GM12874 (cell line): ENCODE measurements at regions not wholly inside any gene's neighbourhood (a gene's known extent, or its start where the extent isn't known, plus 50 kb on each side); places are given as distances from the start of the nearest gene placed in this dataset.

Source experiments
- TF ChIP-seq, protein P1 (sequence below): IDR thresholded peaks from 2 replicates; pipeline ENCODE4 v1.5.1; 2011; ENCODE audit warnings: low read depth, mild to moderate bottlenecking, control low read depth, low read length, moderate library complexity; ENCODE audit not compliant: insufficient read depth

DNA sequence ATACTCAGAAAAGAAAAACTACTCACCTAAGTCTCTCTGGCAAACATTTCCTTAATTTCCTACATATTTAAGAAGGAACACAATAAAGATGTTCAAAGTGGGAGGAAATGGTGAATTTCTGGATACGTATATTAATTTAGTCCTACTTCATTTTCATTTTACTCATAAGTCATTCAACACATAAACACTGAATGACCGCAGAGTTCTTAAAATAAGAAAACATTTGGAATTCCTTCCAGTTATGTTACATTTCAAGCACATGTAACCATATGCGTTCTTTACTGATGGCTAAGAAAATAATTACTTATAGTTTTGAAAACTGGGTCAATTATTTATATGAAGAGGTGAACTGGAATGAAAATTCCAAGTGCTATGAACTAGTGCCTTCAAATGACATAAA lies 409.3 kb downstream of the BCAT1 start:
- TF ChIP-seq, protein P1, sequence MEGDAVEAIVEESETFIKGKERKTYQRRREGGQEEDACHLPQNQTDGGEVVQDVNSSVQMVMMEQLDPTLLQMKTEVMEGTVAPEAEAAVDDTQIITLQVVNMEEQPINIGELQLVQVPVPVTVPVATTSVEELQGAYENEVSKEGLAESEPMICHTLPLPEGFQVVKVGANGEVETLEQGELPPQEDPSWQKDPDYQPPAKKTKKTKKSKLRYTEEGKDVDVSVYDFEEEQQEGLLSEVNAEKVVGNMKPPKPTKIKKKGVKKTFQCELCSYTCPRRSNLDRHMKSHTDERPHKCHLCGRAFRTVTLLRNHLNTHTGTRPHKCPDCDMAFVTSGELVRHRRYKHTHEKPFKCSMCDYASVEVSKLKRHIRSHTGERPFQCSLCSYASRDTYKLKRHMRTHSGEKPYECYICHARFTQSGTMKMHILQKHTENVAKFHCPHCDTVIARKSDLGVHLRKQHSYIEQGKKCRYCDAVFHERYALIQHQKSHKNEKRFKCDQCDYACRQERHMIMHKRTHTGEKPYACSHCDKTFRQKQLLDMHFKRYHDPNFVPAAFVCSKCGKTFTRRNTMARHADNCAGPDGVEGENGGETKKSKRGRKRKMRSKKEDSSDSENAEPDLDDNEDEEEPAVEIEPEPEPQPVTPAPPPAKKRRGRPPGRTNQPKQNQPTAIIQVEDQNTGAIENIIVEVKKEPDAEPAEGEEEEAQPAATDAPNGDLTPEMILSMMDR = no peak

DNA sequence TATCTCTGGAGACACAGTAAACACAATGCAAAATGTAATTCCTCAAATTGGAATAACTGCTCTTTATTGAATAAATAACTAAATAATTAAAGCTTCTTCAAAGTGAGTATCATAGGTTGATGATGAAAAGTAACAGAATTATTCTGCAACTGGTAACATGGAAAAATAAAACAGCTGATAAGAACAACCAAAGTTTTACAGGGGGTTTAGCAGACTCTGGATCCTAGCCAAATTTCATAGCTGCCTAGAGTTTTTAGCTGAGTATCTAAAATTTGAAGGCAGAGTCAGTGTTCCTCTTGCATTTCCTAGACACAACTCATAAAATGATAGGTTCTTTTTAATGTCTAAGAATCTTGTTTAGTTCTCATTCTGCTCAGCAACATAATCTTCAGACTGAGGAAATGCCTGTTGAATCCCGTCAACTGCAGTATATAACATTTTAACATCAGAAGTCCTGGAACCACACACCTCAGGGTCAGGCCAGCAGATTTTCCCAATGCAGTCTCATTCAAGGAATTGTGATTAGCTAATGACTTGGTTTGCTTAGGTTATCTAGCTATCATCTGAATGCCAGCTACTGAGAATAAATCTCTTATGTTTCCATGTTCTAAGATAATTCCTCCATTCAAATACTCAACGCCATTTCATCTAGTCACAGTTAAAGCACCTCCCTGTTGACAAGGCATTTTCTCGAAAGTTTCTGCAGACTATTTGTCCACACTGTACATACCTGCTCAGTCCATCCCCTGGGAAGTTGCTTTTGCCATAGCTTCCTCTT lies 411.6 kb downstream of the BCAT1 start:
- TF ChIP-seq, protein P1 = no peak

DNA sequence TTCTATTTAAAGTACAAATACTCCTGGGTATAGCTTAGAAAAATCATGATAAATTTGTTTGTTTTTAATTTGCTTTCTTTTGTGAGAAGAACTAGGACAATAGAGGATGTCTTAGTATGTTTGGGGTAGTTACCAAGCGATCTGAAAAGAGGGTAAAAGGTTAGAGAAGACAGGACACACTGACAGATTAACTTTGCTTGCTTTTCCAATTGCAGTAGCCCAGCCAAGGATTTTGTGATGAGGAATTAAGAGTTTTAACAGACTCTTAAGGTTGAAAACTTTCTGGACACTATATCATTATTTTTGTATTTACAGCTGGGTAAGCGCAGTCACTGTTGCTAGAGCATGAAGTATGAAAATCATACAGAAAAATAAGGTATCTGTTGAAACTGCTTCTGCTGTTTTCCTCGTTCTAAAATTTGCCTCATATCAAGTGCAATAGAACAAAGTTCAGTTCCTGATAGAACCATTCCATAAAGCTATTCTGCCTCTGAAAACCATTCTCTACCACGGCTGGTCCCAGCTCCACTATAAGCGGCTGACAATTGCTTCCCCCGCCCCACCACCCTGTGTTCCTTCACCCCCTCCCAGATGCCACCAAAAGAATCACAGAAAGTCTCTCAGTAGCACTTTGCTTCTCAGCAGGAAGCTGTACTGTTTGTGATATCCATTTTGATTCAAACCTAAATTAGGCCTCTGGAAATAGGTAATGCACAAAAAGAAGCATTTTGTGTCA lies 413.4 kb downstream of the BCAT1 start:
- TF ChIP-seq, protein P1 = no peak

GRCh38 chr12:24534622-24535021 lies 414.3 kb downstream of the BCAT1 start:
- TF ChIP-seq, protein P1 = no peak

- TF ChIP-seq, protein P1 = no peak
Measured at GRCh38 chr12:24533716-24534352, 415.1 kb downstream of the BCAT1 start.

DNA sequence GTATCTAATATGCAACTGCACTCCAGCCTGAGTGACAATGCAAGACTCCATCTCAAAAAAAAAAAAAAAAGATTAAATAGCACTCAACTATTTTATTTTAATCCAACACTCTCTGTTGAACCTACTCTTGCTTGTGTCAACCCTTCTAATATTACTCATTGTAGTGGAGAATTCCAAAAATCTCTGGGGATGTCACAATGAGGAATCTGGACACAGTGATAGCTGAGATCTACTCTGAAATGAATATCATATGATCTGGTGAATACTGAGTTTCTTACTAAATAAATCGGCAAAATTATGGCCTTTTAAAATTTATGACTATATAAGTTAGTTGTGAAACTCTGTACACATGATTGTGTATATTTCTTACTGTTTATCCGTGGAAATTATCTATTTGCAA lies 418.2 kb downstream of the BCAT1 start:
- TF ChIP-seq, protein P1 = no peak

DNA sequence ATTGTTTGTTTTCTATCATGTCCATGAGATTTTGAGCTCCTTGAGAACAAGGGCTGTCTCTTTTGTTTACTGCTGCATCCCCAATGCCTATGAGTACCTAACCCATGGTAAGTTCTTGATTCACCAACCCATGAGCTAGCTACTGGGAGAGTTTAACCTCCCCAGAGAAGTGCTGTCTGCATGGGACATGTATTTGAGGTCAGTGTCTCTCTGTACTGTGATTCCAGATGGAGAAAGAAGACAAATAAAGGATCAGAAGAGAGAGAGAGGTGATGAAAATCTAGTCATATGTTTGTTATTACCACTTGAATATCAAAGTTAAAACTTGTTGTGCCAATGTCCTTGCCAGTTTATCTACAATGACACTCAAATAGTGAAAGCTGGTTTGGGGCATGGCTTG lies 421.8 kb downstream of the BCAT1 start:
- TF ChIP-seq, protein P1 = no peak
